CD14-positive monocyte (primary cell): ENCODE measurements at regions not wholly inside any gene's neighbourhood (a gene's known extent, or its start where the extent isn't known, plus 50 kb on each side); places are given as distances from the start of the nearest gene placed in this dataset.

ENCODE experiments used
- DNase-seq, 3 donors: peaks; one replicate each; pipeline ENCODE4 v3.0.0-alpha.2; 2011 to 2022
- H2AFZ ChIP-seq: 2 replicates; pipeline ENCODE4 v1.6.0; 2012; ENCODE audit warnings: mild to moderate bottlenecking, low read depth, low read length, inconsistent platforms; ENCODE audit not compliant: insufficient read depth, poor library complexity, severe bottlenecking
- H3K27ac ChIP-seq, 2 donors: 1 replicate in 1 of 2; 2 replicates in 1 of 2; pipeline ENCODE4 v1.5.1; 2012 to 2013; ENCODE audit warnings: low read length in 2 of 2, control low read depth in 1 of 2, inconsistent platforms in 1 of 2, low read depth in 1 of 2, mild to moderate bottlenecking in 1 of 2
- H3K27me3 ChIP-seq, 2 donors: one replicate each; pipeline versions ENCODE4 v1.6.0 to v1.6.1; 2011 to 2013; ENCODE audit warnings: low read length in 2 of 2; ENCODE audit not compliant: control insufficient read depth in 2 of 2, insufficient read depth in 2 of 2
- H3K36me3 ChIP-seq, 2 donors: replicated peaks in 1 of 2; 1 replicate in 1 of 2; 2 replicates in 1 of 2; pipeline versions ENCODE4 v1.5.1 to v1.6.1; 2012 to 2013; ENCODE audit warnings: low read length in 2 of 2, control low read depth in 1 of 2, inconsistent platforms in 1 of 2, mild to moderate bottlenecking in 1 of 2; ENCODE audit not compliant: insufficient read depth in 2 of 2, control insufficient read depth in 1 of 2
- H3K4me1 ChIP-seq, 2 donors: 1 replicate in 1 of 2; 2 replicates in 1 of 2; pipeline versions ENCODE4 v1.5.1 to v1.6.1; 2012 to 2013; ENCODE audit warnings: low read length in 2 of 2, control low read depth in 1 of 2, inconsistent platforms in 1 of 2, mild to moderate bottlenecking in 1 of 2, moderate library complexity in 1 of 2; ENCODE audit not compliant: insufficient read depth in 2 of 2, control insufficient read depth in 1 of 2
- H3K4me2 ChIP-seq: replicated peaks from 2 replicates; pipeline ENCODE3; 2012; ENCODE audit warnings: low read length, moderate library complexity, mild to moderate bottlenecking; ENCODE audit not compliant: poor library complexity, severe bottlenecking; ENCODE audit errors: extremely low read depth
- H3K4me3 ChIP-seq, 3 experiments: fragments of 200-600 bp in 1 of 3; sonication (generic) in 1 of 3; replicated peaks in 1 of 3; 1 replicate in 2 of 3; 2 replicates in 1 of 3; pipeline ENCODE4 v1.5.1; 2011 to 2013; ENCODE audit warnings: low read length in 3 of 3, mild to moderate bottlenecking in 3 of 3, control low read depth in 2 of 3, low read depth in 2 of 3, inconsistent platforms in 1 of 3, moderate library complexity in 1 of 3
- H3K79me2 ChIP-seq: 2 replicates; pipeline ENCODE4 v1.6.0; 2012; ENCODE audit warnings: mild to moderate bottlenecking, control low read depth, inconsistent platforms, low read length, moderate library complexity; ENCODE audit not compliant: insufficient read depth
- H3K9ac ChIP-seq: 2 replicates; pipeline ENCODE4 v1.6.0; 2017; ENCODE audit warnings: low read length, mild to moderate bottlenecking; ENCODE audit not compliant: insufficient read depth, poor library complexity, severe bottlenecking
- H3K9me3 ChIP-seq, 2 donors: replicated peaks in 1 of 2; 1 replicate in 1 of 2; 2 replicates in 1 of 2; pipeline versions ENCODE4 v1.5.1 to v1.6.1; 2012 to 2013; ENCODE audit warnings: low read length in 2 of 2, control low read depth in 1 of 2; ENCODE audit not compliant: control insufficient read depth in 1 of 2, insufficient read depth in 1 of 2
- H4K20me1 ChIP-seq: 2 replicates; pipeline ENCODE4 v1.6.0; 2012; ENCODE audit warnings: mild to moderate bottlenecking, low read length, control low read depth, moderate library complexity; ENCODE audit not compliant: insufficient read depth
- H3K27ac Mint-ChIP-seq, 7 donors: one replicate each; pipeline ENCODE4 v1.8.0; 2020; ENCODE audit warnings: mild to moderate bottlenecking in 7 of 7, mixed read lengths in 7 of 7, moderate library complexity in 6 of 7, inconsistent platforms in 2 of 7
- H3K27me3 Mint-ChIP-seq, 3 donors: one replicate each; pipeline ENCODE4 v1.8.0; 2021 to 2022; ENCODE audit warnings: low read depth in 3 of 3, mild to moderate bottlenecking in 3 of 3, mixed read lengths in 3 of 3, moderate library complexity in 3 of 3, inconsistent platforms in 1 of 3
- H3K36me3 Mint-ChIP-seq, 2 donors: one replicate each; pipeline ENCODE4 v1.8.0; 2020; ENCODE audit warnings: mixed read lengths in 2 of 2, inconsistent platforms in 1 of 2, mild to moderate bottlenecking in 1 of 2
- H3K4me1 Mint-ChIP-seq: one replicate; pipeline ENCODE4 v1.8.0; 2020; ENCODE audit warnings: mild to moderate bottlenecking, mixed read lengths
- H3K4me3 Mint-ChIP-seq, 2 donors: one replicate each; pipeline ENCODE4 v1.8.0; 2020; ENCODE audit warnings: mild to moderate bottlenecking in 2 of 2, mixed read lengths in 2 of 2, moderate library complexity in 1 of 2
- H3K9me3 Mint-ChIP-seq, 7 donors: one replicate each; pipeline ENCODE4 v1.8.0; 2020 to 2022; ENCODE audit warnings: mixed read lengths in 7 of 7, mild to moderate bottlenecking in 6 of 7, moderate library complexity in 6 of 7, inconsistent platforms in 2 of 7
- WGBS: methylation state at CpG from one replicate; pipeline ENCODE4 v1.1.5; 2013; ENCODE audit warnings: missing lambda C conversion rate; ENCODE audit not compliant: insufficient coverage; 5-methylcytosine and 5-hydroxymethylcytosine counted together
- intact Hi-C, 2 donors: fragments of 100-400 bp; cut with micrococcal nuclease; formaldehyde crosslinking; loops; one replicate each; pipeline versions ENCODE4 v1.15.0 to v1.15.1; 2023
- TF ChIP-seq, protein P1 (sequence below): fragments of 200-600 bp; IDR thresholded peaks from one replicate; pipeline ENCODE4 v1.8.0; 2022; ENCODE audit warnings: antibody characterized with exemption, mild to moderate bottlenecking

DNA sequence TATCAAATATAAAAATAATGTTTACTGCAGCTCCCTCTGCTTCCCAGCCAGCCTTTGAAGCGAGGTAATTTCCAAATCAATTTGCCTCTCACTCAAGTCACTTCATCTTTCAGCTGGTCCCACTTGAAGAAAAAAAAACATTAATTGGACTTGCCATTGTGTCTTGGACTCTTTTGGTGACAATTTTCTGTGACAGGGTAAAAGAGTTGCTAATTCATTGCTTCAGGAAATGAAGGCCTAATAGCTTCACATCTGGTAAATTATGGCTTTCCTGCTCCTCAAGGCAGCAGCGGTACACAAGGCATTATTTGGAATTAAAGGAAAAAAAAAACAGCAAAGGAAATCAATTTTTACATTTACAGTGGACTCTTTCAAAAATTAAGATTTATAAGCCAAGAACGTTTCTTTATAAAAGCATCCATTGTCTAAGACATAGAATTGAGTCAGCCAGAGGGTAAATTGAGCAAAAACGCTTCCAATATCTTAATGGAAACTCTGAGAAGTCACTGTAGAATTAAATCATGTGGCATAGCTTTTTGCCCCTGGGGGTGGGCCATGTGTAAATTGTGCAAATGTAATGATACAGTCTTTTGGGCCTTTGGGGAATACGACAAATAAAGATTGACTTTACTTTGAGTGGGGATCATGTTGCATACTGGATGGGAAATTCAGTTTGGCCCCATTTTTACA lies 102.5 kb downstream of the LYPLAL1 start:
- Mint-ChIP-seq H3K4me1 (no peaks in the 10 kb centered on the region), H3K4me3 (no peak overlapping the region), H3K27ac (no peak overlapping the region), H3K9me3 (peaks cover 0 to 9% (median 2%) of the 10 kb centered on the region in 7 donors), H3K36me3 (no peaks in the 10 kb centered on the region), H3K27me3 (no peaks in the 10 kb centered on the region)
- H2AFZ ChIP-seq: no peak overlapping the region
- H3K4me1 ChIP-seq: no peaks in the 10 kb centered on the region
- no peaks in the 10 kb centered on the region for H3K79me2 ChIP-seq
- H3K9me3 ChIP-seq: peaks cover 0 to 3% of the 10 kb centered on the region in 2 donors
- no peak overlapping the region for H3K9ac ChIP-seq
- TF ChIP-seq, protein P1, sequence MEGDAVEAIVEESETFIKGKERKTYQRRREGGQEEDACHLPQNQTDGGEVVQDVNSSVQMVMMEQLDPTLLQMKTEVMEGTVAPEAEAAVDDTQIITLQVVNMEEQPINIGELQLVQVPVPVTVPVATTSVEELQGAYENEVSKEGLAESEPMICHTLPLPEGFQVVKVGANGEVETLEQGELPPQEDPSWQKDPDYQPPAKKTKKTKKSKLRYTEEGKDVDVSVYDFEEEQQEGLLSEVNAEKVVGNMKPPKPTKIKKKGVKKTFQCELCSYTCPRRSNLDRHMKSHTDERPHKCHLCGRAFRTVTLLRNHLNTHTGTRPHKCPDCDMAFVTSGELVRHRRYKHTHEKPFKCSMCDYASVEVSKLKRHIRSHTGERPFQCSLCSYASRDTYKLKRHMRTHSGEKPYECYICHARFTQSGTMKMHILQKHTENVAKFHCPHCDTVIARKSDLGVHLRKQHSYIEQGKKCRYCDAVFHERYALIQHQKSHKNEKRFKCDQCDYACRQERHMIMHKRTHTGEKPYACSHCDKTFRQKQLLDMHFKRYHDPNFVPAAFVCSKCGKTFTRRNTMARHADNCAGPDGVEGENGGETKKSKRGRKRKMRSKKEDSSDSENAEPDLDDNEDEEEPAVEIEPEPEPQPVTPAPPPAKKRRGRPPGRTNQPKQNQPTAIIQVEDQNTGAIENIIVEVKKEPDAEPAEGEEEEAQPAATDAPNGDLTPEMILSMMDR: no peak
- H3K4me2 ChIP-seq: no peak overlapping the region
- H3K27me3 ChIP-seq: no peaks in the 10 kb centered on the region
- H3K36me3 ChIP-seq: no peaks in the 10 kb centered on the region
- intact Hi-C loops: no loop called here
- H3K27ac ChIP-seq: no peak overlapping the region
- WGBS: 93% methylated on average over 3 of the region's 5 CpGs
- no peaks in the 10 kb centered on the region for H4K20me1 ChIP-seq
- no peak overlapping the region for H3K4me3 ChIP-seq
- no peak for DNase-seq

DNA sequence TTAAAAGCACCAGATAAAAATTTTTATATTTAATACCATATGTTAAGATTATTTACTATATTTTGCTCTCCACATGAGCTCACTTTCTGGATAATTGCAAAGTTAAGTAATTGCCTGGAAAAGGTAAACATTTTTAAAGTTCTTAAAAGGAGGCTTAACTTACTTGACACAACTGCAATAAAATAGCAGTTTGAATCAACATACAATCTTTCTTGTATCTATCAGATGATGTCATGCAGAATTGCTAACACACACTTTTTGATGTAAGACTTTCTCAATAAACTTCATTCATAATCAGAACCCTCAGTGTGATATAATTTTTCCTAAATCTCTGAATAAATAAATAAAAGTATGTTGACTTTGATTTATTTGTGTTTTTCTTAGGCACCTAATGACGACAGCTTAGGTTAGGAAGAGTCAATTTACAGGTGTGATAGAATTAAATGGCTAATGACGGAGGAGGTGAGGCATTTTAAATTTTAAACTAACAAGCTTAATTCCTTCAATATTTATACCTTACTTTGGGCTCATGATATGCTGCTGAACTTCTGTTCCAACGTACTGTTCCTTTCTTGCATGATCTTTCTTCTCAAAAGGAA lies 99.5 kb downstream of the LYPLAL1 start:
- no peaks in the 10 kb centered on the region for H3K79me2 ChIP-seq
- H3K4me3 ChIP-seq: no peak overlapping the region
- peaks cover 0 to 3% (median 0%) of the 10 kb centered on the region in 3 donors for H3K27me3 Mint-ChIP-seq
- H3K4me2 ChIP-seq: no peak overlapping the region
- no peak overlapping the region for H3K4me3 Mint-ChIP-seq
- TF ChIP-seq, protein P1: no peak
- H3K9me3 Mint-ChIP-seq: peaks cover 0 to 8% (median 0%) of the 10 kb centered on the region in 7 donors
- H3K36me3 Mint-ChIP-seq: no peaks in the 10 kb centered on the region
- H3K9ac ChIP-seq: no peak overlapping the region
- no CpG with 5 or more reads among the region's 3 CpGs for whole genome bisulfite sequencing
- no peaks in the 10 kb centered on the region for H3K4me1 ChIP-seq
- DNase-seq: no peak
- H3K36me3 ChIP-seq: no peaks in the 10 kb centered on the region
- intact Hi-C loops: no loop called here
- no peaks in the 10 kb centered on the region for H3K9me3 ChIP-seq
- no peaks in the 10 kb centered on the region for H3K4me1 Mint-ChIP-seq
- no peak overlapping the region for H2AFZ ChIP-seq
- no peak overlapping the region for H3K27ac Mint-ChIP-seq
- no peaks in the 10 kb centered on the region for H4K20me1 ChIP-seq
- H3K27me3 ChIP-seq: no peaks in the 10 kb centered on the region
- H3K27ac ChIP-seq: no peak overlapping the region
